NB4 (cell line): ENCODE measurements at regions not wholly inside any gene's neighbourhood (a gene's known extent, or its start where the extent isn't known, plus 50 kb on each side); places are given as distances from the start of the nearest gene placed in this dataset.
A peak's percentile ranks its signal among the peaks of the same experiment; 100 is the strongest.

Experiments used
- DNase-seq: peaks from one replicate; pipeline ENCODE4 v3.0.0; 2010; ENCODE audit warnings: low read depth
- H3K4me3 ChIP-seq: one replicate; pipeline ENCODE4 v1.5.1; 2011; ENCODE audit warnings: mild to moderate bottlenecking, low read depth, low read length, moderate library complexity
- MYC ChIP-seq: IDR thresholded peaks from 2 replicates; pipeline ENCODE4 v1.6.1; 2011; ENCODE audit warnings: low read depth, low read length
- POLR2A ChIP-seq: IDR thresholded peaks from 2 replicates; pipeline ENCODE4 v1.6.1; 2011; ENCODE audit warnings: mild to moderate bottlenecking; ENCODE audit not compliant: insufficient read length; ENCODE audit errors: extremely low read depth
- TF ChIP-seq, protein P1 (sequence below): IDR thresholded peaks from one replicate; pipeline ENCODE4 v1.5.1; 2012; ENCODE audit warnings: low read depth, low read length
- TF ChIP-seq, protein P2 (sequence below): IDR thresholded peaks from 2 replicates; pipeline ENCODE4 v1.6.1; 2011; ENCODE audit warnings: low read depth, low read length

DNA sequence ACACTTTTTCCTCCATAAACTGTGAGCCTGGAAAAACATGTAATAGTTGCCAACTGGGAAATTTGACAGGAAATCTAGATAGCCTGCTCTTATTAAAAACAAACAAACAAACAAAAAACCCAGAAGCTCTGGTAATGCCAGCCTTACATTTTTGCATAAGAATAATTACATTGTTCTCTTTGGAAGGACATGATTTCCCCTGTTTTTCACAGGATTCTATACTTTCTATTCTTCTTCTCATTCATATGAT, 137.9 kb downstream of the AEBP2 start:
- TF ChIP-seq, protein P1, sequence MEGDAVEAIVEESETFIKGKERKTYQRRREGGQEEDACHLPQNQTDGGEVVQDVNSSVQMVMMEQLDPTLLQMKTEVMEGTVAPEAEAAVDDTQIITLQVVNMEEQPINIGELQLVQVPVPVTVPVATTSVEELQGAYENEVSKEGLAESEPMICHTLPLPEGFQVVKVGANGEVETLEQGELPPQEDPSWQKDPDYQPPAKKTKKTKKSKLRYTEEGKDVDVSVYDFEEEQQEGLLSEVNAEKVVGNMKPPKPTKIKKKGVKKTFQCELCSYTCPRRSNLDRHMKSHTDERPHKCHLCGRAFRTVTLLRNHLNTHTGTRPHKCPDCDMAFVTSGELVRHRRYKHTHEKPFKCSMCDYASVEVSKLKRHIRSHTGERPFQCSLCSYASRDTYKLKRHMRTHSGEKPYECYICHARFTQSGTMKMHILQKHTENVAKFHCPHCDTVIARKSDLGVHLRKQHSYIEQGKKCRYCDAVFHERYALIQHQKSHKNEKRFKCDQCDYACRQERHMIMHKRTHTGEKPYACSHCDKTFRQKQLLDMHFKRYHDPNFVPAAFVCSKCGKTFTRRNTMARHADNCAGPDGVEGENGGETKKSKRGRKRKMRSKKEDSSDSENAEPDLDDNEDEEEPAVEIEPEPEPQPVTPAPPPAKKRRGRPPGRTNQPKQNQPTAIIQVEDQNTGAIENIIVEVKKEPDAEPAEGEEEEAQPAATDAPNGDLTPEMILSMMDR: no peak
- TF ChIP-seq POLR2A (no peak), MYC (no peak)
- TF ChIP-seq, protein P2, sequence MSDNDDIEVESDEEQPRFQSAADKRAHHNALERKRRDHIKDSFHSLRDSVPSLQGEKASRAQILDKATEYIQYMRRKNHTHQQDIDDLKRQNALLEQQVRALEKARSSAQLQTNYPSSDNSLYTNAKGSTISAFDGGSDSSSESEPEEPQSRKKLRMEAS: no peak
- no peak for DNase-seq
- no peak overlapping the region for H3K4me3 ChIP-seq

DNA sequence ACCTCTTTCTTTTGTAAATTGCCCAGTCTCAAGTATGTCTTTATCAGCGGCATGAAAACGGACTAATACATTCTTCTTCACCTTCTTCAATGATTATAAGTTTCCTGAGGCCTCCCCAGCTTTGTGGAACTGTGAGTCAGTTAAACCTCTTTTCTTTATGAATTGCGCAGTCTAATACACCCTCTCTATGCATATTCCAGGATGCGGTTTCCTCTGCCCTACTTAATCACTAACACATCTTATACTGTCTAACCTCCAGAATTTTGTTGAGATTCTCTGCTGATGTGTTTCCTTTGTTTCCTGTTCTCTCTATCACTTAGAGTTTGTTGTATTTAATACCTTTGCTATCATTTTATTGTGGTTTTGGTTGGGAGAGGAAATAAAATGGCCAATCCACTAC, 145.4 kb downstream of the AEBP2 start:
- DNase-seq: no peak
- H3K4me3 ChIP-seq: no peak overlapping the region
- TF ChIP-seq, protein P2: no peak
- TF ChIP-seq, protein P1: no peak
- TF ChIP-seq POLR2A (no peak), MYC (no peak)

DNA sequence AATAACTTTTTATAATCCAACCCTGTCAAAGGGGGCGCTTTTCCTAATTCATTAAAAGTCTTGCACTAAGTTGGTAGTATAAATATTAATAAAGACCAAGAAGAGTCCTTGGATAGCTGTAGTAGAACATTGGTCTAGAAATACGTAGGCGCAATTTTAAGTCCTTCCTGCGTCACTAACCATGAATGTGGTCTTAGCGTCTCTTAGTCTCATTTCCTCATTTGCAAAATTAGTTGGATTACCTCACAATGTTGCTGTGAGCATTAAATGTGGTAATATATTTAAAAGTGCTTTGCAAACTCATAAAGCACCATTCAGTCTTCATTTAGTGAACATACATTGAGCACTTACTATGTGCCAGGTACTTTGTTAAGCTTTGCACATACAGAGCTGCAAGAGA, 149.7 kb downstream of the AEBP2 start:
- no peak overlapping the region for H3K4me3 ChIP-seq
- peak; percentile 33 for DNase-seq
- TF ChIP-seq POLR2A (no peak), MYC (no peak)
- TF ChIP-seq, protein P1: no peak
- TF ChIP-seq, protein P2: no peak

DNA sequence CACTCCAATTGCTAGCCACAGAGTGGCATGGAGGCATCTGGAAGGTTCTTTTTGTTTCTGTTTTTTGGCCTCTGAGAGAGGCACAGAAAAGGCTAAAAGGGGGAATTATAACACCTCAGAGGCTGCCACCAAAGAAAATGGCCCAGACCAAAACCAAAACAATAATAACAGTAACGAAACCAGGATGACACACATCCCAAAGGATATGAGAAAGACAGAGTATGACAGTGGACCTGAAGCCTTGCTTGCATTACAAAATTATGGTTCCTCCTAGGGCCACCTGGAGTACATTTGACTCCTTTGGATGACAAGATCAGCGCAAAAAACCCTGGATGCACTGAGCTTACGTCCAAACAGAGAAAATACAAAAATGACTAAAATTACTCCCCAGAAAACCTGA, 152.7 kb downstream of the AEBP2 start:
- no peak overlapping the region for H3K4me3 ChIP-seq
- TF ChIP-seq POLR2A (no peak), MYC (no peak)
- TF ChIP-seq, protein P1: no peak
- TF ChIP-seq, protein P2: no peak
- no peak for DNase-seq

DNA sequence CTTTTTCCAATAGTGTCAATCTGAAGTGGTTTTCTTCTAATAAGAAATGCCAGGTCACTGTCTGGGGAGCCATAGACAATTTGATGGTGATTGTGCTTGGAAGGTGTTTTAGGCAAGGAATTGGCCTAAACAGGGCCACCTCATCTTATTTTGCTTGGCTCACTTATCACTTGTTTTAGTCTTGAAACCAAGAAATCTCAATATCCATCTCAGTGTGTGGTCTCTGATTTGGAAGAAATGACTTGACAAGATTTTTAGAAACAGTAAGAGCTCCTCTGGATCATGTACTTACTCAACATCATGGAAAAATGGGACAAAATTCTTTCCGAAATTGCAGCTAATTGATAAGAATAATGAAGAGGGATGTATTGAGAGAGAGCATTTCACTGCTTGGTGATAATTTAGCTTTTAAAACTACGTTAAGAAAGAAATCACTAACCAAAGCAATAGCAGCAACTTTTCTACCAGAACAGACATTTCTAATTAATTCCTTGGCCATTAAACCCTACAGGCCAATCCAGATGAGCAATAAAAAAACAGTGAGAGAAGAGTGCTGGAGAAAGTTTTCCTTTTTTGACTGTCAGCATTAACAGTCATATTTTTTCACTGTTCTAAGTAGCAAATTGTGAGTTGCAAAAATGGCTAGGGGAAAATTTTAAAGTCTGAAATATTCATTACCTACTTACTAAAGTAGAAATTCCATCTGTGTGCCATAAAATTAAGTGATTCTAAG, 157.3 kb downstream of the AEBP2 start:
- TF ChIP-seq MYC (no peak), POLR2A (no peak)
- TF ChIP-seq, protein P2: no peak
- TF ChIP-seq, protein P1: no peak
- DNase-seq: no peak
- no peak overlapping the region for H3K4me3 ChIP-seq
